Smooth muscle cell of the brain vasculature (primary cell): ENCODE measurements at regions not wholly inside any gene's neighbourhood (a gene's known extent, or its start where the extent isn't known, plus 50 kb on each side); places are given as distances from the start of the nearest gene placed in this dataset.

Experiments
- DNase-seq: peaks from one replicate; pipeline ENCODE4 v3.0.0-alpha.2; 2012; ENCODE audit warnings: low read depth, low spot score

- no peak for DNase-seq
Observed at GRCh38 chr16:62137996-62138395, 101.8 kb upstream of the CDH8 start.

DNA sequence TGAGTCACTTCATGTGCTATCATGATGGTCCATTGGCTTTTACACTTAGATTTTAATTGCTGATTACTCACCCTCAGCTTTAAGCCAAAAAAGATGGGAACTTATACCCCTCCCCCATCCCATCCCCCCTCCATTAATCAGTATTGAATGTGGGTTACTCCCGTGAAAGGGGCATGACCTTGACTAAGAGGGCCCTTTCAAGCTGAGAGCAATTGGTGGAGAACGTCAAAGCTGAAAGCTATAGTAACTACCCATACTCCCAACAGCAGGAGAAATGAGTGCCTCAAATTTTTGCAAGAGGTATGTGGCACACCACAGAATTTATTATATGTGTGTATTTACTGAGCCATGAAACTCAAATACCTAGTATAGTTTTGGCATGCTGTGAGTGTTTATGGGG lies 99.7 kb upstream of the CDH8 start:
- DNase-seq: no peak

DNA sequence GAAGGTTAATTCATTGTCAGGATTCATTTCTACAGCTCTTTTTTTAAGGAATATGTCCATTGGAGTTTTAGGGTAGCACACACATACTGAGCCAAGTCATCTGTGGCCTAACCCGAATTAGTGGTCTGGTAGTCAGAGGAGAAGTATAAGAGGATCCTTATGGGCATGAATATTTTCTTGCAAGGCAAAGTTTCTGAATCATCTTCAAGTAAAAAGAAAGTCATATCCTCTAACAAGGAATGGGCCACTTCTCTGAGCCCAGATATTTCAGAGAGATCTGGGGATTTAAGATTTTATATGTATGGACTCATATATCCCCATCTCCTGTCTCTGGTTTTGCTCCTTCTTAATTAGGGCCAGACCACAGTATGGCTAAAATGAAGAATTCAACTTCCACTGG lies 99.2 kb upstream of the CDH8 start:
- no peak for DNase-seq

GRCh38 chr16:62130101-62130500 lies 93.9 kb upstream of the CDH8 start:
- no peak for DNase-seq

DNA sequence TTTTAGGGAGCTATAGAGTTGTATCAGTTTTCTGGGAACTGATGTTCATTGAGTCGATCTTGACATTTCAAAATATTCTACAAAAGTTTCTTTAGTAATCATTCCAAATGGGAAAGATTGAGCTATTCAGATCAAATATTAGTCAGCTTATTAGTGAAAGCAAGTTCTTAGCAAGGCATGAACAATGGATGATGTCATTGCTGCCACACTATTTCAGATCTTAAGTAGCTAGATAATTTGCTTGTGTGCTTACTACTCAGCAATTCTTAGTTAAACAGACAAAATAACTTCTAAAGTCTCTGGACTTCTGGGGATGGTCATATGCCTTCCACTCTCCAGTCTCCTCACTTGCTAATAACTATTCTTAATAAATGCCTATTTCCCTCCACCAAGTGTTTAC lies 69.0 kb upstream of the CDH8 start:
- no peak for DNase-seq

DNA sequence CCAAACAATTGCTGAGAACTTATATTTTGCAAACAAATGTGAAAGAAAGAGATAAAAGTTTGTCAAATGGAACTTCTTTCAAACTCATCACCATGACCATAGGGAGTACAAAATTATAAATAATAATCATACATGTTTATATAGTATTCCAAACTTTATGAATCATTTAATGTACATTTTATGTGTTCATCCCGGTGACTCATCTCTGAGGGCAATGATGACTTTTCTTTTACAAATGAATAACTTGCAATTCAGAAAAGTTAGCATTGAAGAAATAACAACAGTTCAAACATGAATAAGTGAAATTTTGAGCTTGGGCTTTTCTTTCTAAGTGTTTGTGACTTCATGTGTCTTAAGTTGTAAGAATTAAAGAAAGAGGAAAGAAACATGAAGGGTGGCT lies 66.3 kb upstream of the CDH8 start:
- DNase-seq: no peak

- no peak for DNase-seq
Observed at GRCh38 chr16:62100651-62101050, 64.4 kb upstream of the CDH8 start.

DNA sequence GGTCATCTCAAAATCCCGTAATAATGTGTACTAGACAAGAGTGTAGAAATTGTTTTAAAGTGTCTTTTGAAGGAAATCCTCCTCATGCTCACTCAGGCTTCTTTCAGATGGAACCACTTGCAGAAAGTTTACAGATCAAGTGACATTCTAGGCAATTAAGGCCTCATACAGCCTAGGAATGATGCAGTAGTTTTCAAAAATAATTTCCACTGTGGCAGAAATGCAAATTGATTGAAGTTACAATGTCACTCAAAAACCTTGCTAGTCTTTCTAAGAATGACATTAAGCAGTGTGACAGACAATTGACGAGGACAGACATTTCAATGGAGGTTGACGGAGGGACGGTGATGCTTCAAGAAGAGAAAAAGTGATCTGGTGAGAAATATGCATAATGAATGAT lies 53.5 kb upstream of the CDH8 start:
- DNase-seq: no peak

GRCh38 chr16:62088731-62089410 lies 52.6 kb upstream of the CDH8 start:
- DNase-seq: no peak
